ENCODE measurements at regions not wholly inside any gene's neighbourhood (a gene's known extent, or its start where the extent isn't known, plus 50 kb on each side); places are given as distances from the start of the nearest gene placed in this dataset.

GRCh38 chr16:62254372-62254771 is 218.1 kb upstream of the CDH8 start:
- Histone ChIP-seq H3K4me3 (no peak overlapping the region), H3K27ac (no peak overlapping the region)
- no peak for TF ChIP-seq CTCF (IDR thresholded peaks at IDR 0.05)
- DNase-seq (ENCODE audit: low spot score): no peak

- no peak for DNase-seq (ENCODE audit: low spot score)
- no peak for TF ChIP-seq CTCF (IDR thresholded peaks at IDR 0.05)
- H3K27ac ChIP-seq: no peak overlapping the region
Observed at GRCh38 chr16:62253966-62254365, 217.7 kb upstream of the CDH8 start.

GRCh38 chr16:62249069-62249468 is 212.8 kb upstream of the CDH8 start:
- no peak for DNase-seq (ENCODE audit: low spot score)
- H3K4me3 ChIP-seq: no peak overlapping the region
- TF ChIP-seq CTCF (IDR thresholded peaks at IDR 0.05): no peak
- H3K27ac ChIP-seq: no peak overlapping the region

More at GRCh38 chr16:62253966-62254365, 217.7 kb upstream of the CDH8 start:
- H3K4me3 ChIP-seq: no peak overlapping the region

GRCh38 chr16:62240722-62241121 is 204.5 kb upstream of the CDH8 start:
- TF ChIP-seq CTCF (IDR thresholded peaks at IDR 0.05): no peak
- H3K27ac ChIP-seq: no peak overlapping the region
- no peak for DNase-seq (ENCODE audit: low spot score)
- H3K4me3 ChIP-seq: no peak overlapping the region

- Histone ChIP-seq H3K4me3 (peak overlapping the region; percentile 38), H3K27ac (no peak overlapping the region)
- no peak for TF ChIP-seq CTCF (IDR thresholded peaks at IDR 0.05)
- DNase-seq (ENCODE audit: low spot score): no peak
Observed at GRCh38 chr16:62225675-62226074, 189.4 kb upstream of the CDH8 start.

GRCh38 chr16:62224646-62225209 is 188.5 kb upstream of the CDH8 start:
- no peak for TF ChIP-seq CTCF (IDR thresholded peaks at IDR 0.05)
- H3K27ac ChIP-seq: no peak overlapping the region
- DNase-seq (ENCODE audit: low spot score): no peak
- no peak overlapping the region for H3K4me3 ChIP-seq

- TF ChIP-seq CTCF (IDR thresholded peaks at IDR 0.05): no peak
- DNase-seq (ENCODE audit: low spot score): no peak
Observed at GRCh38 chr16:62216837-62217236, 180.6 kb upstream of the CDH8 start.

More at GRCh38 chr16:62216837-62217236, 180.6 kb upstream of the CDH8 start:
- Histone ChIP-seq H3K27ac (no peak overlapping the region), H3K4me3 (no peak overlapping the region)
